Fibroblast of skin of right quadriceps (primary cell): ENCODE measurements at regions not wholly inside any gene's neighbourhood (a gene's known extent, or its start where the extent isn't known, plus 50 kb on each side); places are given as distances from the start of the nearest gene placed in this dataset.
A peak's percentile ranks its signal among the peaks of the same experiment; 100 is the strongest.
"Not testable (repeated sequence)": the region's sequence is repeated elsewhere in the genome, so short reads cannot be mapped to it uniquely, and the experiment has no call there.

Experiments
- DNase-seq: peaks from one replicate; pipeline ENCODE4 v3.0.0-alpha.2; 2013

DNA sequence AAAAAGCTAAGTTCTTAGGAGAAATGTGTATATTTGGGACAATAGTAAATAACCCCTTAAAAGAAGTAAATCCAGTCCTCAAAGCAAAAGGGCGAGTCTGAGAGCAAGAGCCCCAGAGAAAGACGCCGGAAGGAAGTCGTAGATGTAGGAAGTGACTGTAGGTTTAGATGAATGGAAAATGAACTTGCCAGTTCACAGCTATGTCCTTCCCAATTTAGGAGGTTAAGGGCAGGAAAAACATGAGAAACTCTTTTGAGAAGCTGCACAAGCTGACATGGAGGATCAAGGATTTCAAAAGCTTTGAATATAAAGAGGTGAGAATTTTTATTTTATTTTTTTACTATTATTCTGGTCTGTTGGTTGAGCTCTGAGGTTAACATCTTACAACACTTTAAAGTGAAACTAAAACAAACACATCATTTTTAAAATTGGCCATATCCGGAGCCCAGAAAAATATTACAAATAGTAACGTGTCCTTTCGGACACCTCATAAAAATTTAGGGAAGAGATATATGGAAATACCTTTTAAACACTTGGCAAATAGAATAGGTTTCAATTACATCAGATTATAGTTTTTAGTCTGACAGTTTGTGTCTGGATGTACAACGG, 1178.6 kb downstream of the MRPL39 start:
- DNase-seq = no peak

GRCh38 chr21:24424776-24425175, 1182.5 kb downstream of the MRPL39 start:
- DNase-seq = no peak

DNA sequence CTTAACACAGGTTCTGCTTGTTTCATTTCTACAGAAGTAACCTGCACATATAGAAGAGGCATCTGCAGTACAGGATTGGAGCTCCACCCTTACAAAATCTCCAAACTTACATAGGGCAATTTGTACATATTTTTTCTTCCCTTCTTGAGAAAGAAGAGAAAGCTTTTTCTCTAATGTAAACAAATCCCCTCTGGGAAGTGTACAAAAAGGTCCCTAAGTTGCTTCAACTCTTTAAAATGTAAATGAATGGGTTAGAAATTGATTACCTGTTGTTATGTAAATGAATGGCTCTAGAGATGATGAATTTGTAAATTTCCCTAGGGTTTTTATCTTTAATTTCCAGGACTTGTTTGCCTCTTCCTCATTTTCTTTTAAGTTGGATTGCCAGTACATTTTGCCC, 1183.7 kb downstream of the MRPL39 start:
- DNase-seq = no peak

DNA sequence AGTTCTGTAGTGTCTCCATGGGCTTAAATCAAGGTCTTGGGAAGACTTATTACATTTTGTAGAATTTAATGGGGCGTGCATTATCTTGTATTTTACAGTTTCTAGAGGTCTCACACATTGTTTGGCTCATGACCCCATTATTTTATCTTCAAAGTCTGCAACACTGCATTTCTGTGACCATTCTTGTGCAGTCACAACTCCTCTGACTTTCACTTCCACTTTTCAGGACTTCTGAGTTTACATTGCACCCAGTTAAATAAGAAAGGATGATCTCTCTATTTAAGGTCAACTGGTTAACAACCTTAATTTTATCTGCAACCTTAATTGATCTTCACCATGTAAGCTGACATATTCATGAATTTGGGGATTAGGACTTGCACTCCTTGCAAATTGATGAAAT, 1186.6 kb downstream of the MRPL39 start:
- no peak for DNase-seq

DNA sequence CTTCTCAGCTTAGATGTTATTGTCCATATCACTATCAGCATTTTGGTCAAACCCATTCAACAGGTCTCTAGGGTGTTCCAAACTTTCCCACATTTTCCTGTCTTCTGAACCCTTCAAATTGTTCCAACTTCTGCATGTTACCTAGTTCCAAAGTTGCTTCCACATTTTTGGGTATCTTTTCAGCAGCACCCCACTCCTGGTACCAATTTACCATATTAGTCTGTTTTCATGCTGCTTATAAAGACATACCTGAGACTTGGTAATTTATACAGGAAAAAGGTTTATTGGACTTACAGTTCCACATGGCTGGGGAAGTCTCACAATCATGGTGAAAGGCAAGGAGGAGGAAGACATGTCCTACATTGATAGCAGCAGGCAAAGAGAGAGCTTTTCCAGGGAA, 1187.6 kb downstream of the MRPL39 start:
- DNase-seq = not testable (repeated sequence)

GRCh38 chr21:24418671-24419070, 1188.6 kb downstream of the MRPL39 start:
- DNase-seq = no peak

GRCh38 chr21:24411429-24411828, 1195.9 kb downstream of the MRPL39 start:
- no peak for DNase-seq

GRCh38 chr21:24403221-24403620, 1204.1 kb downstream of the MRPL39 start:
- DNase-seq = no peak

GRCh38 chr21:24395320-24395923, 1211.9 kb downstream of the MRPL39 start:
- no peak for DNase-seq

GRCh38 chr21:24375201-24375600, 1232.1 kb downstream of the MRPL39 start:
- no peak for DNase-seq

DNA sequence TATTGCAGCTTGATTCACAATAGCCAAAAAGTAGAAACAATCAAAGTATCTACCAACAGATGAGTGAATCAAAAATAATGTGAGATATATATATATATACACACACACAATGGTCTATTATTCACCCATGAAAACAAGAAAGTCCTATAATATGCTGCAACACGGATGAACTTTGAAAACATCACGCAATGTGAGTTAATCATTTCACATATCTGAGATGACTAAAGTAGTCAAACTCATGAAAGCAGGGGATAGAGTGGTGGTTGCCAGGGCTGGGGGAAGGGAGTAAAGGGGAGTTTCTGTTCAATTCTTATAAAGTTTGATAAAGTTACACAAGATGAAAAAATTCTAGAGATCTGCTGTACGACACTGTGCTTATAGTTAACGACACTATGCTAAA, 1234.8 kb downstream of the MRPL39 start:
- no peak for DNase-seq

- DNase-seq = no peak
Measured at GRCh38 chr21:24369746-24370145, 1237.5 kb downstream of the MRPL39 start.

- no peak for DNase-seq
Measured at GRCh38 chr21:24369278-24369677, 1238.0 kb downstream of the MRPL39 start.

GRCh38 chr21:24367936-24368335, 1239.3 kb downstream of the MRPL39 start:
- peak; percentile 2 for DNase-seq

- DNase-seq = no peak
Measured at GRCh38 chr21:24353492-24353891, 1253.8 kb downstream of the MRPL39 start.

- DNase-seq = no peak
Measured at GRCh38 chr21:24339406-24339805, 1267.9 kb downstream of the MRPL39 start.

DNA sequence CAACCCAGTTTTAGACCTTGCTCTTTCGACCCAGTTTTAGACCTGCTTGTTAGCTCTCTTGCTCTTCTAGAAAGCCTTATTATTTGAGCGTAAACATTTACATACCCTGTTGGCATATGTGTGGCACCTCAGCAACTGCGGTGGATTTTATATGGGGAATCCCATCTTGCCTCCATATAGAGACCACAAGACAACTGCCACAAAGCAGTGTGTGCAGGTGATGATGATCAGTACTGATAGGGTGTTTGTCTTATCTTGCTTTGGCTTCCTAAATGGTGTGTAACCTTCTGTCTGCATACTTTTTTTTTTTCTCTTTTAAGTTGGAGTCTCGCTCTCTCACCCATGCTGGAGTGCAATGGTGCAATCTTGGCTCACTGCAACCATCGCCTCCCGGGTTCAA, 1270.8 kb downstream of the MRPL39 start:
- no peak for DNase-seq

DNA sequence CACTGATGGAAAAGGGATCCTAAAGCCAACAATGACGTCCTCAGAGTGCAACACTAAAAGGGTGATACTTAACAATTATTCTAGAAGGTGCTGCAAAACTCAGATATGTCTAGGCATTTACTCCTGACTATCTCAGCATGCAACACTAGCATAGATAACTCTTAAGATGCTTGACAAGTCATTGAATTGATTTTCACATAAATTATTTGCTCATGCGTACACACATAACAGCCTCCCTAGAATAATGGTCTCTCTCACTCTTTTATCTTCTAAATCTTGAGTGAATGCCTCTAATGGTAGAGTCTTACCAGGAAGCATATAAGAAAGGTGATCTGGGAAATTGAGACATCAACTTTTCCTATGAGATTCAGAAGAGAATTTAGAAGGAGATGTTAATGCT, 1283.7 kb downstream of the MRPL39 start:
- no peak for DNase-seq

GRCh38 chr21:24316277-24316922, 1290.9 kb downstream of the MRPL39 start:
- no peak for DNase-seq

GRCh38 chr21:24310788-24311187, 1296.5 kb downstream of the MRPL39 start:
- DNase-seq = no peak

- DNase-seq = no peak
Measured at GRCh38 chr21:24308183-24308582, 1299.1 kb downstream of the MRPL39 start.

DNA sequence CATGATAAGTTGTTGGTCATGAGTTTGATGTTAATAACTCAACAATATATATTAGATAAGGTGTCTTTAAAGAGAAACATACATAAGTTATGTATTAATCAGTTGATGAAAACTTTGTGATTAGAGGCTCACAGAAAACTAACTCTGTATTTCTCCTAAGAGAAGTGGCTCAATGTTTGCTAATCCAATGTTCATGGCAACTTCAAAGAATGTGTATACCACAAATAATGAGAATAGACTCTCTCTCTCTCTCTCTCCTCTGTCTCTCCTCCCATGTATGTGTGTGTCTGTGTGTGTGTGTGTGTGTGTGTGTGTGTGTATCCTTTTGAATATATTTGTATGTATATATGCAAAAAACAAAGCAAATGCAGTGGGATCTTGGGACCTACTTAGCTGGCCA, 1304.9 kb downstream of the MRPL39 start:
- DNase-seq = no peak

DNA sequence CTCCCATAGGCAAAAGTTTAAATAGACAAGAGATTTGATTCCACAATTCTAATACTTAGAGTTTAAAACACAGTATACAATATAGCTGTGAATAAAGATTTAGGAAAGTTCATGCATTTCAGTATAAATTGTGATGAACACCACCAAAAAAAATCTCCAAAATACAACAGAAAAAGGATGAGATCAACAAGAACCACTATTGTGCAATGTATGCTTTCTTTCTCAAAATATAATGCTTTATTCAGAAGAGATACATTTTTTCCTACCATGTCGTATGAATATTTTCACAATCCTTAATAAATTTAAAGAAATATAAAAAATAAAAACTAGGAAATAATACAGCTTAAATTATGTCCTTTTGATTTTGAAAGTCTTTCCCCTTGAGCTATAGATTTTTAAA, 1309.2 kb downstream of the MRPL39 start:
- no peak for DNase-seq

DNA sequence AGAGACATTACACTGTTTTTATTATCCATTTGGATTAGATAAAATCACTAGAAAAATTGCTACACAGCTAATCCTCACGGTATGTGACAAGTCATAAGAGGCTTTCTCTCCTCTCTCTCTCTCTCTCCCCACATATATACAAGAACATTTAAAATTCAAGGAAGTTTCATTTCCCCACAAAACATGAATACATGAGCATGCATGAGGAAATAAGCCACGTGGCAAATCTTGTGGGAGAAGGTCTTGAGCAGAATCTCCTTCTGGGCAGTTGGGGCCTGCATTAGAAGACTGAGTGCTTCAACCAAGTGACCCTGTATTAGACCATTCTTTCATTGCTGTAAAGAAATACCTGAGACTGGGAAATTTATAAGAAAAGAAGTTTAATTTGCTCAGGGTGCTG, 1313.1 kb downstream of the MRPL39 start:
- no peak for DNase-seq
